ENCODE measurements at regions not wholly inside any gene's neighbourhood (a gene's known extent, or its start where the extent isn't known, plus 50 kb on each side); places are given as distances from the start of the nearest gene placed in this dataset.

DNA sequence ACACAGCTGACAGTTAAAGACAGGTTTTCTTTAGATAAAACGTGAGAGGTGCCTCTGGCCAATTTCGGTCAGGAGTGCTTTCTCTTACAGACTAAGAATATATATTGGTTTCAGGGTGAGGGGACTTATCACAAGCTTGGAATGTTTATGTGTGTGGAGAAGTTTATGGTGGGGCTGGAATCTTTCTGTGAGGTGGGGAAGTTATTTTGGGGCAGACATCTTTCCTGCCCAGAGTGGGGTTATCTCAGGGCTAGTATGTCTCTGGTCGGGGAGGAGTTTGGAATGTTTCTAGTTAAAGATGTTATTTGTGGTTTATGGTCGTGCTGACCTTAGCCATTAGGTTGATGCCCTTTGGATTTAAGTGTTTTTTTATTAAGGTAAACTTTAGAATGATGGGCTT is 115.2 kb downstream of the SLC5A7 start:
- Histone ChIP-seq H3K9me3 (ENCODE audit: low read depth) (no peaks in the 10 kb centered on the region), H3K27ac (peak overlapping the region; percentile 69), H3K36me3 (no peaks in the 10 kb centered on the region), H3K27me3 (no peaks in the 10 kb centered on the region), H3K4me3 (no peak overlapping the region), H3K4me1 (ENCODE audit: low read depth) (no peaks in the 10 kb centered on the region)
- TF ChIP-seq, protein P1, sequence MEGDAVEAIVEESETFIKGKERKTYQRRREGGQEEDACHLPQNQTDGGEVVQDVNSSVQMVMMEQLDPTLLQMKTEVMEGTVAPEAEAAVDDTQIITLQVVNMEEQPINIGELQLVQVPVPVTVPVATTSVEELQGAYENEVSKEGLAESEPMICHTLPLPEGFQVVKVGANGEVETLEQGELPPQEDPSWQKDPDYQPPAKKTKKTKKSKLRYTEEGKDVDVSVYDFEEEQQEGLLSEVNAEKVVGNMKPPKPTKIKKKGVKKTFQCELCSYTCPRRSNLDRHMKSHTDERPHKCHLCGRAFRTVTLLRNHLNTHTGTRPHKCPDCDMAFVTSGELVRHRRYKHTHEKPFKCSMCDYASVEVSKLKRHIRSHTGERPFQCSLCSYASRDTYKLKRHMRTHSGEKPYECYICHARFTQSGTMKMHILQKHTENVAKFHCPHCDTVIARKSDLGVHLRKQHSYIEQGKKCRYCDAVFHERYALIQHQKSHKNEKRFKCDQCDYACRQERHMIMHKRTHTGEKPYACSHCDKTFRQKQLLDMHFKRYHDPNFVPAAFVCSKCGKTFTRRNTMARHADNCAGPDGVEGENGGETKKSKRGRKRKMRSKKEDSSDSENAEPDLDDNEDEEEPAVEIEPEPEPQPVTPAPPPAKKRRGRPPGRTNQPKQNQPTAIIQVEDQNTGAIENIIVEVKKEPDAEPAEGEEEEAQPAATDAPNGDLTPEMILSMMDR (IDR thresholded peaks at IDR 0.05; ENCODE audit: low read depth, low read length), result no peak
- DNase-seq (ENCODE audit: low read depth in 1 of 2, low spot score in 1 of 2), result peak in 1 of 2 donors; percentile 9

DNA sequence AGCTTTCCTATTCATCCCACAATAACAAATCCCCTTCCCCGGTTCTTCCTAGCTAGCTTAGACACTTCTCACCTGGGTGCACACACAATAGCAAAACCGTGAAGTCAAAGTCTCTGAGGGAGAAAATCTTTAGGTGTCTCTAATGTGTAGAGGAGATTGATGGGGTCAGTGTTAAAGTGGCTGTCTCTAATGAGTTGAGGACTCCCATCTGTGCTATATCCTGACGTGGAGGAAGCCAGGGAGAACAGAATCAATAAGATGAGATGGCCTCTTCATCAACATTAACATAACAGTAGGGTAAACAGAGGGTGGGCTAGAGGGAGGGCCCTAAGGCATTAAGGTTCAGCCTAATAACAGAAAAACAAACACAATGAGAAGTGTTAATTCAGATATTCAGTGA is 120.4 kb downstream of the SLC5A7 start:
- Histone ChIP-seq H3K9me3 (ENCODE audit: low read depth) (no peaks in the 10 kb centered on the region), H3K4me1 (ENCODE audit: low read depth) (no peaks in the 10 kb centered on the region), H3K27me3 (no peaks in the 10 kb centered on the region), H3K36me3 (no peaks in the 10 kb centered on the region), H3K27ac (no peak overlapping the region), H3K4me3 (no peak overlapping the region)
- no peak for DNase-seq (ENCODE audit: low read depth in 1 of 2, low spot score in 1 of 2)
- TF ChIP-seq, protein P1 (IDR thresholded peaks at IDR 0.05; ENCODE audit: low read depth, low read length), result no peak

DNA sequence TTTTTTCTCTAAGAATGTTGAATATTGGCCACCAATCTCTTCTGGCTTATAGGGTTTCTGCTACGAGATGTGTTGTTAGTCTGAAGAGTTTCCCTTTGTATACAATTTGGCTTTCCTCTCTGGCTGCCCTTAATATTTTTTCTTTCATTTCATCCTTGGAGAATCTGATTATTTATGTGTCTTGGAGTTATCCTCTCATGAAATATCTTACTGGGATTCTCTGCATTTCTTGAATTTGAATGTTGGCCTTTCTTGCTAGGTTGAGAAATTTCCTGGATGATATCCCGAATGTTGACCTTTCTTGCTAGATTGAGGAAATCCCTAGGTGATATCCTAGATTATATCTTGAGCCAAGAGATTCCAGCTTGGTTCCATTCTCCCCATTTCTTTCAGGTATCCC is 125.6 kb downstream of the SLC5A7 start:
- Histone ChIP-seq H3K27ac (no peak overlapping the region), H3K4me3 (no peak overlapping the region), H3K36me3 (no peaks in the 10 kb centered on the region)

DNA sequence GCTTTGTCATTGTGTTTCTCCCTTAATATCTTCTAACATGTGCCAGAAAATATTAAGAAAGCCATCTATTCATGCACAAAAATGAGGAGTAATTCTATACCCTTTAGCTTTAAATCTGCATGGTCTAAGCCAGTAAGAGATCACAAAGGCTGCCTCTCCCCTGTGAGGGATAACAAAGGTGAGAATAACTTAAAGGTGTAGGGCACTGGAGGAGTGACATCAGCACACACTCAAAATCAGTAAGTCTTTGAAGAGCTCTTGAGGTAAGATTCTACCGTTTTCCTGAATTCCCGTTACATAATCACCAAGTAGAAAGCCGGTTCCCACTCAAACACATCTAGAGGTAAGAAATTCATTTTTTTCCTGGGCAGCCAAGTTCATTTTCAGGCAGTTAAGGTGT is 123.9 kb upstream of the SULT1C3 start:
- Histone ChIP-seq H3K4me3 (no peak overlapping the region), H3K27ac (no peak overlapping the region), H3K27me3 (no peaks in the 10 kb centered on the region), H3K4me1 (ENCODE audit: low read depth) (no peaks in the 10 kb centered on the region), H3K9me3 (ENCODE audit: low read depth) (no peaks in the 10 kb centered on the region), H3K36me3 (no peaks in the 10 kb centered on the region)
- TF ChIP-seq, protein P1 (IDR thresholded peaks at IDR 0.05; ENCODE audit: low read depth, low read length), result no peak
- DNase-seq (ENCODE audit: low read depth in 1 of 2, low spot score in 1 of 2), result no peak

More for the DNA sequence above, 125.6 kb downstream of the SLC5A7 start:
- Histone ChIP-seq H3K9me3 (ENCODE audit: low read depth) (no peaks in the 10 kb centered on the region), H3K27me3 (no peaks in the 10 kb centered on the region), H3K4me1 (ENCODE audit: low read depth) (no peaks in the 10 kb centered on the region)
- TF ChIP-seq, protein P1 (IDR thresholded peaks at IDR 0.05; ENCODE audit: low read depth, low read length), result no peak
- no peak for DNase-seq (ENCODE audit: low read depth in 1 of 2, low spot score in 1 of 2)

DNA sequence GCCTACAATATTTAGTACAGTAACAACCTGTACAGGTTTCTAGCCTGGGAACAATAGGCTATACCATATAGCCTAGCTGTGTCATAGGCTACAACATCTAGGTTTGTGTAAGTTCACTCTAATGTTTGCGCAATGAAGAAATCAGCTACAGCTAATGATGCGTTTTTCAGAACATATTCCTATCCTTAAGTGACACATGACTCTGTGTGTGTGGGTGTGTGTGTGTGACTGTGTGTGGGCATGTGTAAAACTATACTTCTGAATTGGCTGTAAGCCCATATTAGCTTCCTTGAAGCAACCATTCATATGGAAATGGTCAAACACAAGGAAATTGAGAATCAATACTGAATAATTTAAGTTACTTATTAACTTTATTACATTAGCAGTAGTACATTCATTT is 120.8 kb upstream of the SULT1C3 start:
- Histone ChIP-seq H3K27me3 (no peaks in the 10 kb centered on the region), H3K4me3 (no peak overlapping the region), H3K4me1 (ENCODE audit: low read depth) (no peaks in the 10 kb centered on the region), H3K9me3 (ENCODE audit: low read depth) (no peaks in the 10 kb centered on the region), H3K36me3 (no peaks in the 10 kb centered on the region), H3K27ac (no peak overlapping the region)
- TF ChIP-seq, protein P1 (IDR thresholded peaks at IDR 0.05; ENCODE audit: low read depth, low read length), result no peak
- no peak for DNase-seq (ENCODE audit: low read depth in 1 of 2, low spot score in 1 of 2)

DNA sequence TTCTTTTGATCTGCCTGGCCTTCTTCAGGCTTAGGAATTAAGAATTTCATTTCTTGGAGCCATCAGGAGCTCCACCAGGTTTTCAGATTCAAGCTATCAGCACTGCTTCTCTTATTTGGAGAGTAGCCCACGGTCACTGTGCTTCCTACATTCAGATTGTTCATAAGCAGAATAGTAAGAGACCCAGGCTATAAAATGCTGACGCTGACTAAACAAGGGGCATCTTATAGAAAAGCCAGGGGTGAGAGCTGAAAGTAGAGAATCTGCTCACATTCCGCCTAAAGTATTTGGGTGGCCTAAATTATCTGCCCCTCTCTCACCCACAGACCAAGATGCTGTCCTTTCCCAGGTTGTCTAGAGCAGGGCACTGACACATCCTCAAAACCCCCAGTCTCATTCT is 120.3 kb upstream of the SULT1C3 start:
- DNase-seq (ENCODE audit: low read depth in 1 of 2, low spot score in 1 of 2), result no peak
- no peaks in the 10 kb centered on the region for H3K4me1 ChIP-seq (ENCODE audit: low read depth)
- no peaks in the 10 kb centered on the region for H3K36me3 ChIP-seq
- no peak overlapping the region for H3K27ac ChIP-seq
- TF ChIP-seq, protein P1 (IDR thresholded peaks at IDR 0.05; ENCODE audit: low read depth, low read length), result no peak
- no peaks in the 10 kb centered on the region for H3K9me3 ChIP-seq (ENCODE audit: low read depth)
- no peaks in the 10 kb centered on the region for H3K27me3 ChIP-seq
- no peak overlapping the region for H3K4me3 ChIP-seq
